ENCODE measurements at regions not wholly inside any gene's neighbourhood (a gene's known extent, or its start where the extent isn't known, plus 50 kb on each side); places are given as distances from the start of the nearest gene placed in this dataset.

GRCh38 chr15:78697449-78697848 lies 56.4 kb upstream of the CHRNB4 start:
- H2AFZ ChIP-seq (ENCODE audit: low read depth, low read length): no peak overlapping the region
- H3K27ac ChIP-seq (ENCODE audit: insufficient read depth, low read depth, low read length): no peak overlapping the region
- POLR2A ChIA-PET: interaction anchor here (0.5 kb wide), 1 partner anchor 20 kb away, joined by 7 read pairs; no protein-coding TSS in a partner anchor
- H3K9ac ChIP-seq (replicated peaks; ENCODE audit: extremely low read depth, insufficient read depth, low read length): no peak overlapping the region
- H3K79me2 ChIP-seq (ENCODE audit: control insufficient read depth, insufficient read depth, low read length): no peaks in the 10 kb centered on the region
- H3K4me1 ChIP-seq (ENCODE audit: control insufficient read depth, extremely low read depth, insufficient read depth, low read length): no peaks in the 10 kb centered on the region
- peaks cover 0 to 14% of the 10 kb centered on the region in 2 experiments for H3K27me3 ChIP-seq (ENCODE audit: control insufficient read depth in 2 of 2, insufficient read depth in 2 of 2, low read length in 2 of 2)
- dilution Hi-C loops (cut with MboI; ENCODE audit: extremely low pct_ligation_motif_present, low sequenced_read_pairs): no loop called here
- no peak for DNase-seq (ENCODE audit: low read depth, low spot score)
- intact Hi-C loops (cut with micrococcal nuclease): no loop called here
- no peak overlapping the region for H3K4me3 ChIP-seq (replicated peaks in 1 of 3; ENCODE audit: insufficient read depth in 1 of 3, low read depth in 1 of 3, low read length in 3 of 3)
- H4K20me1 ChIP-seq (replicated peaks; ENCODE audit: control insufficient read depth, extremely low read depth, insufficient read depth, low read length): no peaks in the 10 kb centered on the region
- CTCF ChIA-PET: interaction anchor here (1.2 to 1.6 kb wide), 2 partner anchors 12 to 59 kb away, joined by 4 read pairs; no protein-coding TSS in a partner anchor
- no TSS peak for BruUV-seq (replicated peaks)
- no peak overlapping the region for H3K4me2 ChIP-seq (ENCODE audit: insufficient read depth, low read length)
- TF ChIP-seq CTCF (IDR thresholded peaks at IDR 0.05; ENCODE audit: extremely low read depth in 1 of 2, insufficient read depth in 1 of 2, low read depth in 1 of 2, low read length in 2 of 2) (no peak), FOS (IDR thresholded peaks at IDR 0.05; ENCODE audit: borderline replicate concordance, insufficient read depth, low read length) (no peak), MYC (IDR thresholded peaks at IDR 0.05; ENCODE audit: low read depth, low read length) (no peak), EZH2 (IDR thresholded peaks at IDR 0.05; ENCODE audit: borderline replicate concordance, low read depth, low read length, severe bottlenecking) (no peak), JUN (IDR thresholded peaks at IDR 0.05; ENCODE audit: borderline replicate concordance, insufficient read depth, insufficient read length, low read depth) (no peak), POLR2AphosphoS5 (IDR thresholded peaks at IDR 0.05; ENCODE audit: insufficient read depth, low read depth, low read length) (no peak), GATA2 (IDR thresholded peaks at IDR 0.05; ENCODE audit: insufficient read depth, insufficient read length, low read depth, low read length) (no peak), MAX (IDR thresholded peaks at IDR 0.05; ENCODE audit: insufficient read depth, insufficient read length) (no peak), POLR2A (IDR thresholded peaks at IDR 0.05; ENCODE audit: low read depth, low read length) (no peak)
- H3K9me1 ChIP-seq (replicated peaks; ENCODE audit: control insufficient read depth, extremely low read depth, insufficient read depth, low read length): no peaks in the 10 kb centered on the region
- no peaks in the 10 kb centered on the region for H3K9me3 ChIP-seq (replicated peaks; ENCODE audit: control insufficient read depth, insufficient read depth, low read length)
- no peaks in the 10 kb centered on the region for H3K36me3 ChIP-seq (ENCODE audit: control insufficient read depth in 2 of 2, extremely low read depth in 1 of 2, insufficient read depth in 2 of 2, low read length in 2 of 2)
- FAIRE-seq: no peak

Data from endothelial cell of umbilical vein (primary cell).